ENCODE measurements at regions not wholly inside any gene's neighbourhood (a gene's known extent, or its start where the extent isn't known, plus 50 kb on each side); places are given as distances from the start of the nearest gene placed in this dataset.
"Not testable (repeated sequence)": the region's sequence is repeated elsewhere in the genome, so short reads cannot be mapped to it uniquely, and the experiment has no call there.

- ChIA-PET CTCF (no interaction called here), POLR2A (ENCODE audit: low non-redundant PET) (interaction anchor here (0.6 kb wide), 1 partner anchor 620 kb away, joined by 3 read pairs; no protein-coding TSS in a partner anchor)
- intact Hi-C loops (cut with micrococcal nuclease; ENCODE audit: unreplicated experiment), result no loop called here
Measured at GRCh38 chr2:52022006-52022405, 990.1 kb upstream of the NRXN1 start.

GRCh38 chr2:52017646-52018235 is 985.8 kb upstream of the NRXN1 start:
- Histone ChIP-seq H3K9me3 (ENCODE audit: low read depth, low read length, poor library complexity, severe bottlenecking) (no peaks in the 10 kb centered on the region), H3K4me3 (ENCODE audit: low read depth, low read length, poor library complexity, severe bottlenecking) (no peak overlapping the region), H3K27ac (ENCODE audit: low read depth, low read length, poor library complexity, severe bottlenecking) (no peak overlapping the region), H3K27me3 (replicated peaks; ENCODE audit: insufficient read depth, low read depth, low read length, poor library complexity) (no peaks in the 10 kb centered on the region), H3K4me1 (ENCODE audit: insufficient read depth, low read length, poor library complexity, severe bottlenecking) (no peaks in the 10 kb centered on the region), H3K36me3 (ENCODE audit: insufficient read depth, low read length, poor library complexity, severe bottlenecking) (no peaks in the 10 kb centered on the region)
- TF ChIP-seq EZH2 (IDR thresholded peaks at IDR 0.05; ENCODE audit: borderline replicate concordance, low read depth, low read length, poor library complexity, severe bottlenecking), result no peak
- TF ChIP-seq CTCF (conservative IDR thresholded peaks at IDR 0.05; ENCODE audit: low read depth, low read length), result no peak
- POLR2A ChIA-PET (ENCODE audit: low non-redundant PET), result no interaction called here
- DNase-seq (ENCODE audit: low spot score), result no peak
- no TSS peak for BruUV-seq (replicated peaks)
- CTCF ChIA-PET, result no interaction called here
- intact Hi-C loops (cut with micrococcal nuclease; ENCODE audit: unreplicated experiment), result no loop called here

More at GRCh38 chr2:52022006-52022405, 990.1 kb upstream of the NRXN1 start:
- Histone ChIP-seq H3K36me3 (ENCODE audit: insufficient read depth, low read length, poor library complexity, severe bottlenecking) (no peaks in the 10 kb centered on the region), H3K4me3 (ENCODE audit: low read depth, low read length, poor library complexity, severe bottlenecking) (no peak overlapping the region), H3K27ac (ENCODE audit: low read depth, low read length, poor library complexity, severe bottlenecking) (no peak overlapping the region), H3K4me1 (ENCODE audit: insufficient read depth, low read length, poor library complexity, severe bottlenecking) (no peaks in the 10 kb centered on the region), H3K27me3 (replicated peaks; ENCODE audit: insufficient read depth, low read depth, low read length, poor library complexity) (no peaks in the 10 kb centered on the region), H3K9me3 (ENCODE audit: low read depth, low read length, poor library complexity, severe bottlenecking) (no peaks in the 10 kb centered on the region)
- no TSS peak for BruUV-seq (replicated peaks)
- TF ChIP-seq EZH2 (IDR thresholded peaks at IDR 0.05; ENCODE audit: borderline replicate concordance, low read depth, low read length, poor library complexity, severe bottlenecking) (no peak), CTCF (conservative IDR thresholded peaks at IDR 0.05; ENCODE audit: low read depth, low read length) (no peak)
- DNase-seq (ENCODE audit: low spot score), result no peak

GRCh38 chr2:52006821-52007366 is 975.0 kb upstream of the NRXN1 start:
- BruUV-seq (replicated peaks); H3K4me1 ChIP-seq (ENCODE audit: insufficient read depth, low read length, poor library complexity, severe bottlenecking); H3K36me3 ChIP-seq (ENCODE audit: insufficient read depth, low read length, poor library complexity, severe bottlenecking); DNase-seq (ENCODE audit: low spot score); POLR2A ChIA-PET (ENCODE audit: low non-redundant PET); H3K9me3 ChIP-seq (ENCODE audit: low read depth, low read length, poor library complexity, severe bottlenecking); H3K27me3 ChIP-seq (replicated peaks; ENCODE audit: insufficient read depth, low read depth, low read length, poor library complexity); H3K27ac ChIP-seq (ENCODE audit: low read depth, low read length, poor library complexity, severe bottlenecking); intact Hi-C loops (cut with micrococcal nuclease; ENCODE audit: unreplicated experiment); CTCF ChIA-PET; H3K4me3 ChIP-seq (ENCODE audit: low read depth, low read length, poor library complexity, severe bottlenecking): not testable (repeated sequence)
